ENCODE measurements at regions not wholly inside any gene's neighbourhood (a gene's known extent, or its start where the extent isn't known, plus 50 kb on each side); places are given as distances from the start of the nearest gene placed in this dataset.

GRCh38 chr3:13135811-13136321 lies 62.6 kb upstream of the IQSEC1 start:
- Histone ChIP-seq H3K4me3 (no peak overlapping the region), H3K36me3 (no peaks in the 10 kb centered on the region), H3K27me3 (peaks cover 16% of the 10 kb centered on the region), H3K4me1 (no peaks in the 10 kb centered on the region), H3K9me3 (replicated peaks) (no peaks in the 10 kb centered on the region), H3K27ac (no peak overlapping the region)
- DNase-seq: no peak

DNA sequence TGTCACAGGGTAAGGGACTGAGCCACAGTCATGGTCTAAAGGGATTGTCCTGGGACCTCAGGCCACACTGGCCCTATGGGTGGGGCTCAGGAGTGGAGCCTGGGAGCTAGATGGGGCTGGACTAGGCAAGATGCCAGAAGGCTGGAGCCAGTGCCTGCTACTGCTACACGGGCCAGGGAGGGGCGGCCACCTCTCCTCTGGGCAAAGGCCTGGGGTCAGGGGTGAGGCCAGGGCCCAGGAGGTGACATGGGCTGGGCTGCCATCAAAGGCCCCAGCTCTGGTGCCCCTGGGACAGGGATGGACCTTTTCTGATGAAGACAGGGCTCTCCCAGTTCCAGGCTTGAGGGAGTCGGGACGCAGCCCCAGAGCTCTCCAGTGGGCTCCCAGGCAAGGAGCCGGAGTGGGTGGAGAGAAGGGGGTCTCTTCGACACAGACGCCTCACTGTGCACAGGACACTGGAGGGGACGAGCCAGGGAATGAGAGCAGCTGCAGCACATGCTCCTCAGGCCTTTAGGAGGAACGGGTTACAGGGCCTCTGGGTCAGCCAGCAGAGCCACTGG lies 62.1 kb upstream of the IQSEC1 start:
- peaks cover 12% of the 10 kb centered on the region for H3K27me3 ChIP-seq
- no peaks in the 10 kb centered on the region for H3K9me3 ChIP-seq (replicated peaks)
- DNase-seq: no peak
- H3K4me1 ChIP-seq: no peaks in the 10 kb centered on the region
- no peaks in the 10 kb centered on the region for H3K36me3 ChIP-seq
- no peak overlapping the region for H3K27ac ChIP-seq
- H3K4me3 ChIP-seq: no peak overlapping the region

GRCh38 chr3:13134879-13135206 lies 61.6 kb upstream of the IQSEC1 start:
- DNase-seq: no peak

DNA sequence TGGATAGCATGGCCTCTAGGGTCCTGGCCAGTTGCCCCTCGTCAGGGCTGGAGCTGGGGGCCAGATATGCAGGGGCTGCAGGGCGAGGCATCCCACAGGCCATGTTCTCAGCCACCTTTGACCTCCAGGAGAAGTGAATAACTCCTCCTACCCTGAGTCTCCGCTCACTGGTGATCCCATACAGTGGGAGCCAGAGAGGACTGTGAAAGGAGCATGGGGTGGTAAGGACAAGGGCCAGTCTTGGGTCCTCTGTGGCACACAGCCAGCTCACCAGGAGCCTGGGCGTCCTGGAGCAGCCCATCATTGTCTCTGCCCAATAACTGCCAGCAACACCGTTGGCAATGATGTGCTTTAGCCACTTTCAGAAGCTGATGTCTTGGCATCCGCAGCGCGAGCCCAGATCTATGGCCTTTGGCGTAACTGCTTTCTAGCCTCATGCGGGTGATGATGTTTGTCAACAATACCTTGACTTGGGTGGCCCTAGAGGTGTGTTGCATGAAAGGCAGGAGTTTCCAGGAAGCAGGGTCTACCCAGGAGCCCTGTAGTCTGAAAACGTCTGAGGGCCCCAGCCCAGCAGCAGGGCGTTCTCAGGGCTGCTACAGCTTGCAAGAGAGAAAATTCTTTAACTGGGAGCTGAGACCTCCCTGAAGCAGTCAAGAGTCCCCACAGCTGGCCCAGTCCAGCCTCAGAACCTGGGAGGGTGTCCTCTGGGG lies 61.1 kb upstream of the IQSEC1 start:
- Histone ChIP-seq H3K36me3 (no peaks in the 10 kb centered on the region), H3K27ac (no peak overlapping the region), H3K27me3 (peaks cover 11% of the 10 kb centered on the region), H3K9me3 (replicated peaks) (no peaks in the 10 kb centered on the region), H3K4me1 (no peaks in the 10 kb centered on the region), H3K4me3 (no peak overlapping the region)
- DNase-seq: no peak

More at GRCh38 chr3:13134879-13135206, 61.6 kb upstream of the IQSEC1 start:
- H3K27ac ChIP-seq: no peak overlapping the region
- H3K4me3 ChIP-seq: no peak overlapping the region
- H3K27me3 ChIP-seq: peaks cover 11% of the 10 kb centered on the region
- H3K9me3 ChIP-seq (replicated peaks): no peaks in the 10 kb centered on the region
- no peaks in the 10 kb centered on the region for H3K36me3 ChIP-seq
- no peaks in the 10 kb centered on the region for H3K4me1 ChIP-seq

DNA sequence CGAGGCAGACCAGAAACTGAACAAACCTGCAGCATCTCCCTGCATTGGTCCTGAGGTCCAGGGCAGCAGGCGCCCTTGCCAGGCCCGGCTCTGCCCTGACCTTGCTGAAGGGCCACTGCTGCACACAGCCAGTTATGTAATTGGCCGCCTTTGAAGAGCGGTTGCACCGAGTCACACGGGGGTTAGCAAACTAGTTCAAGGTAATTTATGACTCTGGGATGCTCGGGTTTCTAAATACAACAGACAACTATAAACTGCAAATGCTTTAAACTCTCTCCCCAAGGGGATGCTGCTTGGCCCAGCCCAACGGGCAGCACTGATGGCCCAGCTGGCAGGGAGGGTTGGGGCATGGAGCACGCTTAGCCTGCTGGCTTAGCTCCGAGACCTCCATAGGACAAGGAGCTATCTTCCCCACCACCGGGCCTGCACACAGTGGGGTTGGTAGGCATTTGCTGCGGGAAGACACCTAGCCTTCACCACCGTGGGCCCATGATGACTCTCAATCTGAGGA lies 60.3 kb upstream of the IQSEC1 start:
- H3K9me3 ChIP-seq (replicated peaks): no peaks in the 10 kb centered on the region
- H3K4me3 ChIP-seq: no peak overlapping the region
- H3K27ac ChIP-seq: no peak overlapping the region
- no peak for DNase-seq
- no peaks in the 10 kb centered on the region for H3K4me1 ChIP-seq
- no peaks in the 10 kb centered on the region for H3K36me3 ChIP-seq
- peaks cover 11% of the 10 kb centered on the region for H3K27me3 ChIP-seq

- peaks cover 7% of the 10 kb centered on the region for H3K27me3 ChIP-seq
- DNase-seq: no peak
- no peak overlapping the region for H3K4me3 ChIP-seq
- H3K27ac ChIP-seq: no peak overlapping the region
- no peaks in the 10 kb centered on the region for H3K9me3 ChIP-seq (replicated peaks)
- no peaks in the 10 kb centered on the region for H3K4me1 ChIP-seq
- no peaks in the 10 kb centered on the region for H3K36me3 ChIP-seq
Observed at GRCh38 chr3:13132731-13133410, 59.6 kb upstream of the IQSEC1 start.

GRCh38 chr3:13132281-13132680 lies 59.1 kb upstream of the IQSEC1 start:
- Histone ChIP-seq H3K4me3 (no peak overlapping the region), H3K27ac (no peak overlapping the region), H3K36me3 (no peaks in the 10 kb centered on the region), H3K9me3 (replicated peaks) (no peaks in the 10 kb centered on the region), H3K27me3 (peaks cover 5% of the 10 kb centered on the region), H3K4me1 (no peaks in the 10 kb centered on the region)
- DNase-seq: no peak

DNA sequence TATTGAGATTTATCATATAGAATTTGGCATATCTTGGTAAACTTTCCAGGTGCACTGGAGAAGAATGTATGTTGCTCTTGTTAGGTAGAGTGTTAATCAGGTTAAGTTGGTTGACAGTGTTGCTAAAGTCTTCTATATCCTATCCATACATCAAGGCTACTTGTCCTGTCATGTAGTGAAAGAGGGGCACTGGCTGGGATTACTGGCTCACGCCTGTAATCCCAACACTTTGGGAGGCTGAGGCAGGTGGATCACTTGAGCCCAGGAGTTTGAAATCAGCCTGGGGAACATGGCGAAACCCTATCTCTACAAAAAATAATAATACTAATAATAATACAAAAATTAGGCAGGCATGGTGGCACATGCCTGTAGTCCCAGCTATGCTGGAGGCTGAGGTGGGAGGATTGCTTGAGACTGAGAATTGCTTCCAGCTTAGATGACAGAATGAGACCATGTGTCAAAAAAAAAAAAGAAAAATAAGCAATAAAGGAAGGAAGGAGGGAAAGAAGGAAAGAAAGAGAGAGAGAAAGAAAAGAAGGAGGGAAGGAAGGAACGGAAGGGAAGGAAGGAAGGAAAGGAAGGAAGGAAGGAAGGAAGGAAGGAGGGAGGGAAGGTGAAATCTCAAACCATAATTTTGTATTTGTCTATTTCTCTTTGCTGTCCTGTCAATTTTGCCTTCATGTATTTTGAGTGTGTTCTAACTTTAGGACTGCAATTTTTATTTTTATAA lies 57.4 kb upstream of the IQSEC1 start:
- Histone ChIP-seq H3K27me3 (peaks cover 2% of the 10 kb centered on the region), H3K4me1 (no peaks in the 10 kb centered on the region), H3K27ac (no peak overlapping the region), H3K36me3 (no peaks in the 10 kb centered on the region), H3K9me3 (replicated peaks) (no peaks in the 10 kb centered on the region), H3K4me3 (no peak overlapping the region)
- no peak for DNase-seq

DNA sequence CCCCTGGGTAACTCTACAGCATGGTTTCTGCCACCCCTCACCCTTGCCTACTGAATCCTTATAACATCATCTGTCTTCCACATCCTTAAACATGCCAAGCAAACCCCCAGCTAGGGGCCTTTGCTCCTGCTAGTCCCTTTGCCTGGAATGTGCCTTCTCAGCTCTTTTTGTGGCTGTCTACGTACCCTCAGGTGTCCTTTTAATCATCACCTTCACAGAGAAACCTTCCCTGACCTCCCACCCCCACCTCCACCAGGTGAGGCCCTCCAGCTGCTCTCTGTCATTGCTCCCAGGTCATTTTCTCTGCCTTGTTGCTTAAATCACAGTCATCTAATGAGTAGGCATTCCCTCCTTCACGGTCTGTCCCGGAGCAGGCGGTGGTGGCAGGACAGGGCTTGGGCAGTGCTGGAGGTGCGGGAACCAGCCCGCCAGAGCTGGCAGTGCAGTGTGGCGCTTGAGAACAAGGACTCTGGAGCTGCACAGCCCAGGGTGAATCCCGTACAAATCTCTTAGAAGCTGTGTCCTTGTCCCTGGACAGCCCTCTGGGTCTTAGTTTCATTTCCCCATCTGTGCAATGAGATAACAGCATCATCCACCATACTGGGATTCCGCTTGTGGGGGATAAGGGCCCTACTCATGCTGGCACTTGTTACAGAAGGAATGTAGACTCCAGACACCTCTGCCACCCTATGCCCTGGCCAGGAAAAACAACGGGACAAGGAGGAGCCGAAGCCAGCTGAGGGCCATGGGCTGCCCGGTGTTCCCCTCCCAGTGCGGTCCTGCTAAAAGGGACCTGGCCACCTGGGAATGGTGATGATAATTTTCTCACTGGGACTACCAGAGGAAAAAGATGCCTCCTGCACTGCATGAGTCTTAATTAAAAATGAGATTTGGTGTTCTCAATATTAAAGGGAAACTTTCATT lies 52.1 kb upstream of the IQSEC1 start:
- H3K27ac ChIP-seq: no peak overlapping the region
- peaks cover 11% of the 10 kb centered on the region for H3K27me3 ChIP-seq
- H3K9me3 ChIP-seq (replicated peaks): no peaks in the 10 kb centered on the region
- H3K4me3 ChIP-seq: no peak overlapping the region
- no peak for DNase-seq
- H3K4me1 ChIP-seq: no peaks in the 10 kb centered on the region
- H3K36me3 ChIP-seq: no peaks in the 10 kb centered on the region

DNA sequence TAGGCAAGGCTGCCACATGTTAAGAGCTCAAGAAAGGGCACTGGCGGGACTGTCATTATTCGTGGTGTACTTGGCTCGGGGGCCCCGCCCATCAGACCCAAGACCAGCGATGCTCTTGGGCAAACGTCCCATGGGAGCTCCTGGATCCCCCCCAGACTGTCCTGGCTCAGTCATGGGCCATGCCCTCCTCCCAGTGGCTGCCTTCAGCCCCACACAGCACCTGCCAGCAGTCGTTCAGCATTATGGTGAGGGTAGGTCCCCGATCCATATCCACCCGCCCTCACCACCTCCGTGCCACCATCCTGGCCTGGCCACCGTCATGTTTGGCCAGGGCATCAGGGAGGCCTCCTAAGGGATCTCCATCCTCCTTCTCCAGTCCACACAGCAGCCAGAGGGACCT lies 51.4 kb upstream of the IQSEC1 start:
- DNase-seq: no peak
- no peaks in the 10 kb centered on the region for H3K36me3 ChIP-seq
- H3K27ac ChIP-seq: no peak overlapping the region
- no peaks in the 10 kb centered on the region for H3K9me3 ChIP-seq (replicated peaks)
- no peak overlapping the region for H3K4me3 ChIP-seq
- H3K27me3 ChIP-seq: peaks cover 11% of the 10 kb centered on the region
- H3K4me1 ChIP-seq: no peaks in the 10 kb centered on the region

DNA sequence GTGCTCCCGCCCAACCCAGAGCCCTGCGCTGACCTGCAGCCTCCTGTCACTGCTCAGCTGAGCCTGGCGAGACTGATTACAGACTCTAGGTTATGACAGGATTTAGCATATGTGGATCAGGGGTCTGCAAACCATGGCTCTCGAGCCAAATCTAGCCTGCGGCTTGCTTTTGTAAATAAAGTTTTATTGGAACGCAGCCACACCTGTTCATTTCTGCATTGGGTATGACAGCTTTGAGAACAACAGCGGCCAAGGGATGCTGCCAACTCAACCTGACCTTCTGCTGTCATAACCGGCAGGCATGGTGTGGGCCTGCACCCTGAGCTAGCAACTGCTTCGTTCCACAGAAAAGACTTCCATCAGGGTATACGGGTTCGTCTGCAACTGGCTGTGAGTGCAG lies 50.5 kb upstream of the IQSEC1 start:
- Histone ChIP-seq H3K4me1 (no peaks in the 10 kb centered on the region), H3K36me3 (no peaks in the 10 kb centered on the region), H3K27ac (no peak overlapping the region), H3K4me3 (no peak overlapping the region), H3K9me3 (replicated peaks) (no peaks in the 10 kb centered on the region), H3K27me3 (peaks cover 11% of the 10 kb centered on the region)
- peak in 1 of 2 experiments; percentile 36 for DNase-seq

DNA sequence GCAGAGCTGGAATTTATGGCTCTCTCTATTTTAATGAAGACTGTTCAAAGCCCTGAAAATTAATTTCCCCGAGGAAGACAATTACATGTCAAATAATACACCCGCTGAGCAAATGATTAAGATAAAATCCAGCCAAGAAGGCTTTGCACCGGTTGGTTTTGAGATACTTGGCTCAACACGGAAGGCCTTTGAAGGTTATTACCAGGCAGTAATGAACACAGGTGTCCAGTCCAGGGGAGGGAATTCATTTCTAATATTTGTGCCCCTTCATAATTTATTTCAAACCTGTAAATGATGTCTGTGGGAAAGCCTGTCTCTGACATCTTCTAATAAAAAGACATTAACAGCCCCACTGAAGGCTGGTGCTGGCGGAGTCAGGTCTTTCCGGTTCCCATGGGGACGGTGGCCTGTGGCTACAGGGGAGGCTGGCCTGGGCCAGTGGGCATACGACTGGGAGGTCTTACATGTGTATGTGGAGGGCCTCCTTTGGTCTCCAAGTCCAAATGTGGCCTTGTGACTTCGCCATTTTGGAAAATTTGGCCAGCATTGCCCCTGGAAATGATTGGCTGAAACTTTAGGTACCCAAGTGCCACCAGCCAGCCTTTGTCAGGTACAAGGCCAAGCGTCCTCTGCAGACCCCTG lies 49.9 kb upstream of the IQSEC1 start:
- Histone ChIP-seq H3K27me3 (peaks cover 11% of the 10 kb centered on the region), H3K9me3 (replicated peaks) (no peaks in the 10 kb centered on the region), H3K27ac (no peak overlapping the region), H3K4me3 (no peak overlapping the region), H3K4me1 (no peaks in the 10 kb centered on the region), H3K36me3 (no peaks in the 10 kb centered on the region)
- no peak for DNase-seq
